MCF 10A (cell line): ENCODE measurements at regions not wholly inside any gene's neighbourhood (a gene's known extent, or its start where the extent isn't known, plus 50 kb on each side); places are given as distances from the start of the nearest gene placed in this dataset.

Experiments
- BruUV-seq: library from RNA; stranded (reverse); fragments of 400-500 nt; replicated peaks from 2 replicates; lab custom pipeline; 2021; lab: Mats Ljungman, UMichigan
- CTCF ChIA-PET: fragments of 300-600 bp; sonication (Branson Sonifier 250); formaldehyde crosslinking; extraction: SDS; loops from one replicate; lab custom pipeline; 2021; ENCODE audit warnings: antibody characterized with exemption, inconsistent platforms; lab: Yijun Ruan, JAX
- POLR2A ChIA-PET: fragments of 300-600, 350-650 bp; sonication (Branson Sonifier 250); formaldehyde crosslinking; extraction: SDS; loops from one replicate; lab custom pipeline; 2020; ENCODE audit warnings: antibody characterized with exemption, inconsistent platforms; lab: Yijun Ruan, JAX
- DNase-seq: peaks from one replicate; pipeline ENCODE4 v3.0.0-alpha.2; 2018; ENCODE audit not compliant: unreplicated experiment
- H3K27ac Mint-ChIP-seq: one replicate; pipeline ENCODE4 v1.8.0; 2022; ENCODE audit warnings: mild to moderate bottlenecking, low read depth, mixed read lengths; ENCODE audit not compliant: unreplicated experiment
- H3K27me3 Mint-ChIP-seq: one replicate; pipeline ENCODE4 v1.8.0; 2022; ENCODE audit warnings: mixed read lengths; ENCODE audit not compliant: insufficient read depth, unreplicated experiment
- H3K36me3 Mint-ChIP-seq: one replicate; pipeline ENCODE4 v1.8.0; 2022; ENCODE audit warnings: mild to moderate bottlenecking, moderate library complexity, mixed read lengths; ENCODE audit not compliant: insufficient read depth, unreplicated experiment
- H3K4me1 Mint-ChIP-seq: one replicate; pipeline ENCODE4 v1.8.0; 2022; ENCODE audit warnings: mixed read lengths; ENCODE audit not compliant: insufficient read depth, unreplicated experiment
- H3K4me3 Mint-ChIP-seq: one replicate; pipeline ENCODE4 v1.8.0; 2022; ENCODE audit warnings: mild to moderate bottlenecking, moderate library complexity, mixed read lengths; ENCODE audit not compliant: unreplicated experiment
- H3K9me3 Mint-ChIP-seq: one replicate; pipeline ENCODE4 v1.8.0; 2022; ENCODE audit warnings: mixed read lengths; ENCODE audit not compliant: unreplicated experiment
- intact Hi-C: fragments of 100-400 bp; cut with micrococcal nuclease; formaldehyde crosslinking; loops from 2 replicates; pipeline ENCODE4 v1.14.1; 2022
- TF ChIP-seq, protein P1 (sequence below): fragments of 200-600 bp; IDR thresholded peaks from one replicate; pipeline ENCODE4 v1.8.0; 2022; ENCODE audit warnings: antibody characterized with exemption, mild to moderate bottlenecking; ENCODE audit not compliant: unreplicated experiment

DNA sequence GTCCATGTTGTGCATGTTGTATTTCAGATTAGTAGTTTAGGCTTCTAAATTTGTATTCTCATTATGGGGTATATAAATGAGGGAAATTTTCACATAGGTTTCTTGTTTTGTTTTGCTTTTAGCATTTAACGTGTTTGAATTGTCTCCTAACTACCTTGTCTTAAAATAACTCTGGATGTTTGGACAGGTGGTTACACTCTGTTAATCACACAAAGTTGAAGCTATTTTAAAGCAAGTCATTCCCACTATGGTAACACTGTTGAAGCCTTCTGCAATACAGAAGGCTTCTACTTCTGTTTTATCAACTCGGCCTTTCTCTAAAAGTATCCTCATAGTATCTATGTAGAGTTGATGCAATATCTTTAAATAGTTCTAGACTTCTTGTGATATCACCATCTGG is 245.3 kb upstream of the HTR2A start:
- ChIA-PET POLR2A (interaction anchor here (0.7 kb wide), 1 partner anchor 244 kb away, joined by 3 read pairs; no protein-coding TSS in a partner anchor), CTCF (no interaction called here)
- Mint-ChIP-seq H3K4me1 (no peaks in the 10 kb centered on the region), H3K27me3 (no peaks in the 10 kb centered on the region), H3K27ac (no peak overlapping the region), H3K4me3 (no peak overlapping the region), H3K36me3 (no peaks in the 10 kb centered on the region), H3K9me3 (peaks cover 5% of the 10 kb centered on the region)
- intact Hi-C loops: no loop called here
- DNase-seq: no peak
- TF ChIP-seq, protein P1, sequence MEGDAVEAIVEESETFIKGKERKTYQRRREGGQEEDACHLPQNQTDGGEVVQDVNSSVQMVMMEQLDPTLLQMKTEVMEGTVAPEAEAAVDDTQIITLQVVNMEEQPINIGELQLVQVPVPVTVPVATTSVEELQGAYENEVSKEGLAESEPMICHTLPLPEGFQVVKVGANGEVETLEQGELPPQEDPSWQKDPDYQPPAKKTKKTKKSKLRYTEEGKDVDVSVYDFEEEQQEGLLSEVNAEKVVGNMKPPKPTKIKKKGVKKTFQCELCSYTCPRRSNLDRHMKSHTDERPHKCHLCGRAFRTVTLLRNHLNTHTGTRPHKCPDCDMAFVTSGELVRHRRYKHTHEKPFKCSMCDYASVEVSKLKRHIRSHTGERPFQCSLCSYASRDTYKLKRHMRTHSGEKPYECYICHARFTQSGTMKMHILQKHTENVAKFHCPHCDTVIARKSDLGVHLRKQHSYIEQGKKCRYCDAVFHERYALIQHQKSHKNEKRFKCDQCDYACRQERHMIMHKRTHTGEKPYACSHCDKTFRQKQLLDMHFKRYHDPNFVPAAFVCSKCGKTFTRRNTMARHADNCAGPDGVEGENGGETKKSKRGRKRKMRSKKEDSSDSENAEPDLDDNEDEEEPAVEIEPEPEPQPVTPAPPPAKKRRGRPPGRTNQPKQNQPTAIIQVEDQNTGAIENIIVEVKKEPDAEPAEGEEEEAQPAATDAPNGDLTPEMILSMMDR: no peak
- no TSS peak for BruUV-seq

DNA sequence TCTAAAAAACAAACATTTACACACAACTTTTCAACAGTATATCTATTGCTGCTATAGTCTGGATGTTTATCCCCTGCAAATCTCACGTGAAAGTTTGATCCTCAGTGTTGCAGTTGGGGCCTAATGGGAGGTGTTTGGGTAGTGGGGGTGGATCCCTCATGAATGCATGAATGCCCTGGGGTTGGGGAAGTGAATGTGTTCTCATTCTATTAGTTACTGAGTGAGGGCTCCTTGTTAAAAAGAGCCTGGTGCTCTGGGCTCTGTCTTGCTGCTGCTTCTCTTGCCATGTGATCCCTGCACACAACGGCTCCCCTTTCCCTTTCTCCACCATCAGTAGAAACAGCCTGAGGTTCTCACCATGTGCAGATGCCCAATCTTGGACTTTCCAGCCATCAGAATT is 242.7 kb upstream of the HTR2A start:
- CTCF ChIA-PET: no interaction called here
- TF ChIP-seq, protein P1: no peak
- no peaks in the 10 kb centered on the region for H3K4me1 Mint-ChIP-seq
- no peaks in the 10 kb centered on the region for H3K27me3 Mint-ChIP-seq
- intact Hi-C loops: no loop called here
- no TSS peak for BruUV-seq
- no peaks in the 10 kb centered on the region for H3K9me3 Mint-ChIP-seq
- H3K36me3 Mint-ChIP-seq: no peaks in the 10 kb centered on the region
- no peak overlapping the region for H3K4me3 Mint-ChIP-seq
- no peak for DNase-seq
- H3K27ac Mint-ChIP-seq: no peak overlapping the region
- POLR2A ChIA-PET: no interaction called here

DNA sequence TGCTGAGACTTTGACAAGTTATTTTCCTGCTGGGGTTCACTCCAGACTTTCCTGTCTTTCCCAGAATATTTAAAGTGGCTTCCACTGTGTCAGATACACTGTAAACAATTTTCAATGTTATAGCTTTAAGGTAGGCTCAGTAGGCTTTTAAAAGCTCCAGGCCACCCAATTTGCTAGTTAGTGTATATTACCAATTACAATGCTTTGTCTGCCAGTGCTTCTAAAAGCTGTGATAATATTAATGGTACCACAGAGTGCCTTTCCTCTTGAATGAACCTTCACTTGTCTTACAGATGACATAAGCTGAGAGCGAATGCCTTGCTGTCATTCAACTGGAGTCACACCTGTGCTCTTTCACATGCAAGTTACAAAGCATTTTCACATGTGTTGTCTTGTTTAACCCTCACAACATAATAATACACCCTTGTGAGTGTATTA is 239.7 kb upstream of the HTR2A start:
- no TSS peak for BruUV-seq
- no peak for DNase-seq
- CTCF ChIA-PET: interaction anchor here (0.6 kb wide), 1 partner anchor 640 kb away, joined by 4 read pairs; no protein-coding TSS in a partner anchor
- Mint-ChIP-seq H3K36me3 (no peaks in the 10 kb centered on the region), H3K27ac (no peak overlapping the region), H3K9me3 (no peaks in the 10 kb centered on the region), H3K27me3 (no peaks in the 10 kb centered on the region), H3K4me1 (no peaks in the 10 kb centered on the region), H3K4me3 (no peak overlapping the region)
- TF ChIP-seq, protein P1: no peak
- POLR2A ChIA-PET: interaction anchor here (0.8 to 0.9 kb wide), 2 partner anchors 11 to 163 kb away, joined by 3 read pairs; no protein-coding TSS in a partner anchor
- intact Hi-C loops: no loop called here

DNA sequence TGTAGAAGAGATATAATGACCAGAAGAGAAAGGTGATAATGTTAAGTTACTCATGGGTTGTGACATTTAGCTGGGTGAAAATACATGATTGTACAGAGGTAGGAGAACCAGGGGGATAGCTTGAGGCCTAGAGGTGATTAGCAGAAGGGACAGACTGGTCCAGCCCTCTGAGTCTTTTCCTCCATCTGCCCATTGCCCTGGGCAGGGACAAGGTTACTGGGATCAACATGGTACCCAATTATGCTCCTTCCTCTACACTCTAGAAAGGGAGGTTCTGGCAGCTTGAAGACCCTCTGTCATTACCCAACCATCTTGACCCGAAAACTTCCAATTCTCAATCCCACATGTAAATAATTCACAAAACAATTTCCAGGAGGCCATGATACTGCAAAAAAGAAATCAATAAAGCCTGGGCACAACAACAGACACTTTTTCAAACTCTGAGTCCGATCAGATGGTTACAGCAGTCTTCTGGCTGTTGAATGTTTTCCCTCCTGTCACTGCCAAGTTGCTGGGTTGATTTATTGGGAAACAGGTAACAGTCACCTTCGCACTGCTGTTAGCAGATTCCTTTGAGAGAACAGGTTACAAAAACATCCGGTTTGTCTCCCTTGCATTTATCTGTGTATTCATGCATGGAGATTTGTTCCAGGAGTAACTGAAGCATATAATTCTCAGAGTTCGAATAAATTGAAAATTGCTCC is 239.1 kb upstream of the HTR2A start:
- DNase-seq: no peak
- no peaks in the 10 kb centered on the region for H3K4me1 Mint-ChIP-seq
- no peak overlapping the region for H3K4me3 Mint-ChIP-seq
- ChIA-PET CTCF (no interaction called here), POLR2A (no interaction called here)
- no peaks in the 10 kb centered on the region for H3K36me3 Mint-ChIP-seq
- intact Hi-C loops: no loop called here
- H3K27me3 Mint-ChIP-seq: no peaks in the 10 kb centered on the region
- no peak overlapping the region for H3K27ac Mint-ChIP-seq
- BruUV-seq: no TSS peak
- TF ChIP-seq, protein P1: no peak
- H3K9me3 Mint-ChIP-seq: no peaks in the 10 kb centered on the region
